Keratinocyte (primary cell): ENCODE measurements at regions not wholly inside any gene's neighbourhood (a gene's known extent, or its start where the extent isn't known, plus 50 kb on each side); places are given as distances from the start of the nearest gene placed in this dataset.
A peak's percentile ranks its signal among the peaks of the same experiment; 100 is the strongest.

Experiments used
- DNase-seq: peaks from one replicate; pipeline ENCODE4 v3.0.0-alpha.2; 2011; ENCODE audit warnings: low read depth, missing footprints, low spot score
- FAIRE-seq: peaks from 2 replicates; lab custom pipeline; 2011; peaks lifted over from hg19 to GRCh38; lab: Jason Lieb, UNC
- H2AFZ ChIP-seq: 2 replicates; pipeline ENCODE4 v1.6.0; 2012; ENCODE audit warnings: low read length, control low read depth, inconsistent platforms; ENCODE audit not compliant: control insufficient read depth
- H3K27ac ChIP-seq: 2 replicates; pipeline ENCODE4 v1.5.1; 2011; ENCODE audit warnings: low read length; ENCODE audit not compliant: control insufficient read depth, insufficient read depth
- H3K27me3 ChIP-seq: 3 replicates; pipeline ENCODE4 v1.6.0; 2011; ENCODE audit warnings: low read length; ENCODE audit not compliant: control insufficient read depth, insufficient read depth; ENCODE audit errors: extremely low read depth
- H3K36me3 ChIP-seq, 2 experiments: 2 replicates in 1 of 2; 3 replicates in 1 of 2; pipeline ENCODE4 v1.5.1; 2011; ENCODE audit warnings: low read length in 2 of 2, mild to moderate bottlenecking in 1 of 2; ENCODE audit not compliant: control insufficient read depth in 2 of 2, insufficient read depth in 2 of 2; ENCODE audit errors: extremely low read depth in 1 of 2
- H3K4me1 ChIP-seq: 3 replicates; pipeline ENCODE4 v1.5.1; 2011; ENCODE audit warnings: low read length; ENCODE audit not compliant: control insufficient read depth, insufficient read depth; ENCODE audit errors: extremely low read depth
- H3K4me2 ChIP-seq: 3 replicates; pipeline ENCODE4 v1.6.0; 2011; ENCODE audit warnings: low read depth, low read length; ENCODE audit not compliant: control insufficient read depth, insufficient read depth; ENCODE audit errors: extremely low read depth
- H3K4me3 ChIP-seq, 3 experiments: fragments of 200-600 bp in 1 of 3; sonication (generic) in 1 of 3; 2 replicates in 2 of 3; 3 replicates in 1 of 3; pipeline ENCODE4 v1.5.1; 2011 to 2016; ENCODE audit warnings: low read length in 3 of 3, mild to moderate bottlenecking in 3 of 3, control low read depth in 2 of 3, inconsistent platforms in 1 of 3, low read depth in 1 of 3, mixed read lengths in 1 of 3, mixed run types in 1 of 3, moderate library complexity in 1 of 3; ENCODE audit not compliant: control insufficient read depth in 2 of 3, insufficient read depth in 2 of 3; ENCODE audit errors: extremely low read depth in 1 of 3
- H3K79me2 ChIP-seq: 2 replicates; pipeline ENCODE4 v1.6.0; 2012; ENCODE audit warnings: low read length; ENCODE audit not compliant: control insufficient read depth, insufficient read depth
- H3K9ac ChIP-seq: 3 replicates; pipeline ENCODE4 v1.6.0; 2011; ENCODE audit warnings: low read length; ENCODE audit not compliant: control insufficient read depth, insufficient read depth; ENCODE audit errors: extremely low read depth
- H3K9me1 ChIP-seq: 3 replicates; pipeline ENCODE4 v1.6.0; 2011; ENCODE audit warnings: low read length; ENCODE audit not compliant: control insufficient read depth, insufficient read depth; ENCODE audit errors: extremely low read depth
- H3K9me3 ChIP-seq: 2 replicates; pipeline ENCODE4 v1.5.1; 2012; ENCODE audit warnings: low read depth, low read length; ENCODE audit not compliant: control insufficient read depth
- H4K20me1 ChIP-seq: 3 replicates; pipeline ENCODE4 v1.6.0; 2011; ENCODE audit warnings: low read length; ENCODE audit not compliant: control insufficient read depth, insufficient read depth; ENCODE audit errors: extremely low read depth
- CTCF ChIP-seq, 3 experiments: IDR thresholded peaks in 1 of 3; conservative IDR thresholded peaks in 1 of 3; optimal IDR thresholded peaks in 1 of 3; 2 replicates in 2 of 3; 3 replicates in 1 of 3; pipeline versions ENCODE3 to v1.5.1; 2011; ENCODE audit warnings: low read length in 3 of 3, mild to moderate bottlenecking in 3 of 3, moderate library complexity in 2 of 3, control low read depth in 1 of 3, inconsistent platforms in 1 of 3; ENCODE audit not compliant: insufficient read depth in 2 of 3; ENCODE audit errors: extremely low read depth in 1 of 3
- EZH2 ChIP-seq: IDR thresholded peaks from one replicate; pipeline ENCODE4 v1.6.1; 2012; ENCODE audit warnings: inconsistent platforms, mild to moderate bottlenecking, low read length, moderate library complexity
- dilution Hi-C: fragments of 300-500 bp; cut with MboI; formaldehyde crosslinking; loops from one replicate; pipeline ENCODE4 v1.7.0; 2020; ENCODE audit warnings: low sequenced_read_pairs; ENCODE audit not compliant: extremely low pct_ligation_motif_present

GRCh38 chr6:14772188-14772587, 473.7 kb upstream of the JARID2 start:
- FAIRE-seq (no peak), DNase-seq (no peak)
- H3K9me3 ChIP-seq = no peaks in the 10 kb centered on the region
- H2AFZ ChIP-seq = peak overlapping the region; percentile 4
- no peaks in the 10 kb centered on the region for H3K79me2 ChIP-seq
- no peaks in the 10 kb centered on the region for H3K9me1 ChIP-seq
- no peak overlapping the region for H3K4me3 ChIP-seq
- H3K9ac ChIP-seq = no peak overlapping the region
- no peaks in the 10 kb centered on the region for H3K27me3 ChIP-seq
- TF ChIP-seq CTCF (optimal IDR thresholded peaks at IDR 0.05 in 1 of 3, IDR thresholded peaks at IDR 0.05 in 1 of 3, conservative IDR thresholded peaks at IDR 0.05 in 1 of 3; ENCODE audit: extremely low read depth in 1 of 3, insufficient read depth in 2 of 3, low read length in 3 of 3) (no peak), EZH2 (no peak)
- H4K20me1 ChIP-seq = no peaks in the 10 kb centered on the region
- H3K4me2 ChIP-seq = no peak overlapping the region
- H3K27ac ChIP-seq = no peak overlapping the region
- no peaks in the 10 kb centered on the region for H3K36me3 ChIP-seq
- no peaks in the 10 kb centered on the region for H3K4me1 ChIP-seq
- dilution Hi-C loops = no loop called here

GRCh38 chr6:14775528-14775927, 470.3 kb upstream of the JARID2 start:
- no peaks in the 10 kb centered on the region for H3K27me3 ChIP-seq
- dilution Hi-C loops = no loop called here
- H3K36me3 ChIP-seq = no peaks in the 10 kb centered on the region
- no peaks in the 10 kb centered on the region for H3K9me1 ChIP-seq
- no peak overlapping the region for H3K4me2 ChIP-seq
- H2AFZ ChIP-seq = no peak overlapping the region
- H3K4me3 ChIP-seq = no peak overlapping the region
- FAIRE-seq (no peak), DNase-seq (no peak)
- H3K27ac ChIP-seq = no peak overlapping the region
- TF ChIP-seq CTCF (optimal IDR thresholded peaks at IDR 0.05 in 1 of 3, IDR thresholded peaks at IDR 0.05 in 1 of 3, conservative IDR thresholded peaks at IDR 0.05 in 1 of 3; ENCODE audit: extremely low read depth in 1 of 3, insufficient read depth in 2 of 3, low read length in 3 of 3) = no peak
- TF ChIP-seq EZH2 = no peak
- no peak overlapping the region for H3K9ac ChIP-seq
- H3K9me3 ChIP-seq = no peaks in the 10 kb centered on the region
- no peaks in the 10 kb centered on the region for H3K4me1 ChIP-seq
- no peaks in the 10 kb centered on the region for H4K20me1 ChIP-seq
- H3K79me2 ChIP-seq = no peaks in the 10 kb centered on the region
